IMR-90 (cell line): ENCODE measurements at regions not wholly inside any gene's neighbourhood (a gene's known extent, or its start where the extent isn't known, plus 50 kb on each side); places are given as distances from the start of the nearest gene placed in this dataset.
A peak's percentile ranks its signal among the peaks of the same experiment; 100 is the strongest.

Experiments
- ATAC-seq: fragments of 200-7000 bp; cut with Tn5 transposase; 2 replicates; pipeline ENCODE4 v1.9.1; 2020; ENCODE audit warnings: low read depth, mild to moderate bottlenecking, moderate library complexity
- BruUV-seq: library from RNA; stranded (reverse); fragments of 400-500 nt; replicated peaks from 2 replicates; lab custom pipeline; 2021; lab: Mats Ljungman, UMichigan
- CTCF ChIA-PET: fragments of 300-600 bp; formaldehyde crosslinking; extraction: SDS; loops from one replicate; lab custom pipeline; 2021; ENCODE audit warnings: antibody characterized with exemption; lab: Yijun Ruan, JAX
- POLR2A ChIA-PET: fragments of 300-600 bp; sonication (Branson Sonifier 250); formaldehyde crosslinking; loops from one replicate; lab custom pipeline; 2022; ENCODE audit warnings: antibody characterized with exemption; ENCODE audit not compliant: unreplicated experiment; lab: Charles Lee
- DNase-seq: peaks from one replicate; pipeline ENCODE4 v3.0.0; 2013
- H2AFZ ChIP-seq: replicated peaks from 2 replicates; pipeline ENCODE3; 2013; ENCODE audit warnings: low read length, mild to moderate bottlenecking; ENCODE audit not compliant: poor library complexity
- H2AK5ac ChIP-seq: 2 replicates; pipeline ENCODE4 v1.6.1; 2013; ENCODE audit warnings: low read depth, low read length, inconsistent platforms
- H2AK9ac ChIP-seq: replicated peaks from 2 replicates; pipeline ENCODE3; 2013; ENCODE audit warnings: mild to moderate bottlenecking, low read depth, low read length, moderate library complexity; ENCODE audit not compliant: poor library complexity
- H2BK120ac ChIP-seq: 2 replicates; pipeline ENCODE4 v1.6.1; 2013; ENCODE audit warnings: low read depth, low read length, inconsistent platforms
- H2BK15ac ChIP-seq: 3 replicates; pipeline ENCODE4 v1.6.1; 2013; ENCODE audit warnings: low read depth, low read length, inconsistent platforms
- H2BK20ac ChIP-seq: 2 replicates; pipeline ENCODE4 v1.6.1; 2013; ENCODE audit warnings: low read depth, mild to moderate bottlenecking, inconsistent platforms, low read length, moderate library complexity
- H2BK5ac ChIP-seq: 2 replicates; pipeline ENCODE4 v1.6.1; 2013; ENCODE audit warnings: mild to moderate bottlenecking, low read depth, low read length, inconsistent platforms; ENCODE audit not compliant: poor library complexity, severe bottlenecking
- H3K14ac ChIP-seq: replicated peaks from 2 replicates; pipeline ENCODE4 v1.6.1; 2013; ENCODE audit warnings: low read depth, low read length, inconsistent platforms
- H3K18ac ChIP-seq: 2 replicates; pipeline ENCODE4 v1.6.1; 2013; ENCODE audit warnings: low read depth, low read length, control low read depth
- H3K23ac ChIP-seq: 2 replicates; pipeline ENCODE4 v1.6.1; 2013; ENCODE audit warnings: low read depth, low read length, inconsistent platforms
- H3K27ac ChIP-seq: 2 replicates; pipeline ENCODE4 v1.5.1; 2013; ENCODE audit warnings: mild to moderate bottlenecking, control low read depth, low read length; ENCODE audit not compliant: insufficient read depth
- H3K27me3 ChIP-seq: 2 replicates; pipeline ENCODE4 v1.6.1; 2013; ENCODE audit warnings: low read length; ENCODE audit not compliant: control insufficient read depth, insufficient read depth
- H3K36me3 ChIP-seq: 2 replicates; pipeline ENCODE4 v1.6.1; 2013; ENCODE audit warnings: low read length, mixed read lengths; ENCODE audit not compliant: control insufficient read depth, insufficient read depth
- H3K4ac ChIP-seq: 2 replicates; pipeline ENCODE4 v1.6.1; 2013; ENCODE audit warnings: low read depth, low read length, inconsistent platforms
- H3K4me1 ChIP-seq: 2 replicates; pipeline ENCODE4 v1.6.1; 2013; ENCODE audit warnings: low read length, mixed read lengths; ENCODE audit not compliant: control insufficient read depth, insufficient read depth
- H3K4me2 ChIP-seq: 2 replicates; pipeline ENCODE4 v1.6.1; 2013; ENCODE audit warnings: low read depth, mild to moderate bottlenecking, control low read depth, low read length, moderate library complexity
- H3K4me3 ChIP-seq: 2 replicates; pipeline ENCODE4 v1.5.1; 2013; ENCODE audit warnings: low read depth, mild to moderate bottlenecking, control low read depth, low read length, moderate library complexity; ENCODE audit not compliant: insufficient read depth
- H3K56ac ChIP-seq: 2 replicates; pipeline ENCODE4 v1.6.1; 2013; ENCODE audit warnings: low read length, inconsistent platforms; ENCODE audit not compliant: insufficient read depth; ENCODE audit errors: extremely low read depth
- H3K79me1 ChIP-seq, 2 experiments: 2 replicates each; pipeline ENCODE4 v1.6.1; 2013; ENCODE audit warnings: low read length in 2 of 2, inconsistent platforms in 1 of 2, low read depth in 1 of 2
- H3K9ac ChIP-seq: 2 replicates; pipeline ENCODE4 v1.6.1; 2013; ENCODE audit warnings: low read depth, low read length, control low read depth
- H3K9me1 ChIP-seq: 2 replicates; pipeline ENCODE4 v1.6.1; 2013; ENCODE audit warnings: low read length, inconsistent platforms; ENCODE audit not compliant: insufficient read depth
- H3K9me3 ChIP-seq: 2 replicates; pipeline ENCODE4 v1.6.1; 2013; ENCODE audit warnings: low read length; ENCODE audit not compliant: control insufficient read depth, insufficient read depth
- H4K20me1 ChIP-seq: 2 replicates; pipeline ENCODE4 v1.6.1; 2013; ENCODE audit warnings: low read length, inconsistent platforms; ENCODE audit not compliant: insufficient read depth
- H4K5ac ChIP-seq: 2 replicates; pipeline ENCODE4 v1.6.1; 2013; ENCODE audit warnings: mild to moderate bottlenecking, low read depth, low read length, control low read depth
- H4K8ac ChIP-seq, 2 experiments: 2 replicates each; pipeline ENCODE4 v1.6.1; 2013; ENCODE audit warnings: low read depth in 2 of 2, low read length in 2 of 2, control low read depth in 1 of 2, inconsistent platforms in 1 of 2
- H4K91ac ChIP-seq: 2 replicates; pipeline ENCODE4 v1.6.1; 2013; ENCODE audit warnings: low read depth, low read length, inconsistent platforms; ENCODE audit not compliant: insufficient read depth
- BHLHE40 ChIP-seq: fragments of 150-350 bp; IDR thresholded peaks from 2 replicates; pipeline ENCODE4 v1.6.1; 2016; ENCODE audit warnings: mild to moderate bottlenecking, low read depth, low read length
- MAZ ChIP-seq: IDR thresholded peaks from 2 replicates; pipeline ENCODE4 v1.6.1; 2012; ENCODE audit warnings: low read depth, mild to moderate bottlenecking, low read length, improper control_type of control experiment, moderate library complexity, borderline replicate concordance
- POLR2A ChIP-seq: IDR thresholded peaks from 2 replicates; pipeline ENCODE4 v1.6.1; 2012; ENCODE audit warnings: mild to moderate bottlenecking, low read depth, low read length
- RCOR1 ChIP-seq: IDR thresholded peaks from 2 replicates; pipeline ENCODE4 v1.6.1; 2012; ENCODE audit warnings: mild to moderate bottlenecking, low read length, improper control_type of control experiment; ENCODE audit not compliant: insufficient replicate concordance
- RFX5 ChIP-seq: IDR thresholded peaks from 2 replicates; pipeline ENCODE4 v1.8.0; 2012; ENCODE audit warnings: low read depth, mild to moderate bottlenecking, low read length, moderate library complexity
- WGBS, 2 experiments: methylation state at CpG; one replicate each; pipeline versions ENCODE4 v1.1.5 to v1.1.7; 2013; ENCODE audit warnings: missing lambda C conversion rate in 2 of 2; ENCODE audit not compliant: insufficient read length in 1 of 2; ENCODE audit errors: extremely low coverage in 2 of 2; 5-methylcytosine and 5-hydroxymethylcytosine counted together
- dilution Hi-C: fragments of 300-500 bp; cut with HindIII; formaldehyde crosslinking; loops from one replicate; pipeline ENCODE4 v1.14.3; 2018; ENCODE audit warnings: low sequenced_read_pairs; ENCODE audit not compliant: unreplicated experiment
- in situ Hi-C: fragments of 300-500 bp; cut with MboI; formaldehyde crosslinking; loops from 3 replicates; pipeline ENCODE4 v1.14.3; 2019; ENCODE audit warnings: low sequenced_read_pairs, inconsistent platforms, mixed read lengths
- intact Hi-C: fragments of 100-400 bp; cut with micrococcal nuclease; formaldehyde crosslinking; loops from 2 replicates; pipeline ENCODE4 v1.10.0; 2022
- TF ChIP-seq, protein P1 (sequence below): conservative IDR thresholded peaks from 2 replicates; pipeline ENCODE4 v1.5.1; 2012; ENCODE audit warnings: mild to moderate bottlenecking, low read depth, low read length, improper control_type of control experiment

DNA sequence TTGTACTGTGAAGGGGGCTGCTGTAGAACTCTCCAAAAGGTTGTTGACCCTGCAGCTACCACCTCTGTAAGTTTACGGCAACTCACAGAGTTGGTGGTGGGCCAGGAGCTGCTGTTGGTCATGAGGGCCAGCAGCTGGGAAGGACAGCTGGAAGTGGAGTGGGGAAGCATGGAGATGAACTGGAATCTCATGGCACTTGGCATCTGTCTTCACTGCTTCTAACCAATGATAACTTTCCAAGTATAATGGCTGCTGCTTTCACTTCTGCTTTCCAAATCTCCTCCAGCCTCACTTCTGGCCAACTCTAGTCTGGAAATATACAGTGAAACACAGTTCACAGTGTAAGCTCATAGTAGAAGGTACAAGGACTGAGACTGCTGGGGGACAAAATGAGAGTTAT is 126.5 kb upstream of the INTU start:
- intact Hi-C loops (no loop called here), dilution Hi-C loops (no loop called here), in situ Hi-C loops (loop anchor here (25.0 kb wide), 1 partner anchor 106 kb away; no protein-coding TSS in a partner anchor)
- no peak overlapping the region for H3K56ac ChIP-seq
- H3K27ac ChIP-seq: no peak overlapping the region
- H3K9me3 ChIP-seq: no peaks in the 10 kb centered on the region
- peak overlapping the region; percentile 72 for H2AK5ac ChIP-seq
- H3K23ac ChIP-seq: no peak overlapping the region
- no peak for DNase-seq
- H2BK5ac ChIP-seq: no peak overlapping the region
- ChIA-PET POLR2A (no interaction called here), CTCF (no interaction called here)
- no peaks in the 10 kb centered on the region for H3K27me3 ChIP-seq
- H4K5ac ChIP-seq: no peak overlapping the region
- H3K4me2 ChIP-seq: peak overlapping the region; percentile 31; the same call in 1 of the 2 replicates
- peaks cover 6% of the 10 kb centered on the region; the same call in 1 of the 2 replicates for H3K4me1 ChIP-seq
- H3K4ac ChIP-seq: peak overlapping the region; percentile 20; the same call in 1 of the 2 replicates
- H2BK120ac ChIP-seq: peak overlapping the region; percentile 62
- no peaks in the 10 kb centered on the region for H3K9me1 ChIP-seq
- H2BK15ac ChIP-seq: no peak overlapping the region; the same call in 2 of the 3 replicates
- peak overlapping the region; percentile 72 for H2AFZ ChIP-seq
- H3K14ac ChIP-seq: 0 out of 2 replicates have a peak overlapping the region, but pooled peaks have one; percentile 57
- no peaks in the 10 kb centered on the region for H3K36me3 ChIP-seq
- no CpG with 5 or more reads among the region's 1 CpG for WGBS, 2 experiments
- no peak overlapping the region for H4K8ac ChIP-seq
- H4K91ac ChIP-seq: no peak overlapping the region; the same call in 1 of the 2 replicates
- no TSS peak for BruUV-seq
- no peaks in the 10 kb centered on the region for H3K79me1 ChIP-seq
- no peak for ATAC-seq
- no peak overlapping the region for H3K4me3 ChIP-seq
- peak overlapping the region; percentile 35; the same call in 1 of the 2 replicates for H3K18ac ChIP-seq
- peak overlapping the region; percentile 74 for H2BK20ac ChIP-seq
- TF ChIP-seq RFX5 (no peak), MAZ (no peak), POLR2A (no peak), BHLHE40 (no peak), RCOR1 (no peak)
- TF ChIP-seq, protein P1, sequence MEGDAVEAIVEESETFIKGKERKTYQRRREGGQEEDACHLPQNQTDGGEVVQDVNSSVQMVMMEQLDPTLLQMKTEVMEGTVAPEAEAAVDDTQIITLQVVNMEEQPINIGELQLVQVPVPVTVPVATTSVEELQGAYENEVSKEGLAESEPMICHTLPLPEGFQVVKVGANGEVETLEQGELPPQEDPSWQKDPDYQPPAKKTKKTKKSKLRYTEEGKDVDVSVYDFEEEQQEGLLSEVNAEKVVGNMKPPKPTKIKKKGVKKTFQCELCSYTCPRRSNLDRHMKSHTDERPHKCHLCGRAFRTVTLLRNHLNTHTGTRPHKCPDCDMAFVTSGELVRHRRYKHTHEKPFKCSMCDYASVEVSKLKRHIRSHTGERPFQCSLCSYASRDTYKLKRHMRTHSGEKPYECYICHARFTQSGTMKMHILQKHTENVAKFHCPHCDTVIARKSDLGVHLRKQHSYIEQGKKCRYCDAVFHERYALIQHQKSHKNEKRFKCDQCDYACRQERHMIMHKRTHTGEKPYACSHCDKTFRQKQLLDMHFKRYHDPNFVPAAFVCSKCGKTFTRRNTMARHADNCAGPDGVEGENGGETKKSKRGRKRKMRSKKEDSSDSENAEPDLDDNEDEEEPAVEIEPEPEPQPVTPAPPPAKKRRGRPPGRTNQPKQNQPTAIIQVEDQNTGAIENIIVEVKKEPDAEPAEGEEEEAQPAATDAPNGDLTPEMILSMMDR: no peak
- no peak overlapping the region for H2AK9ac ChIP-seq
- H3K9ac ChIP-seq: no peak overlapping the region
- no peaks in the 10 kb centered on the region for H4K20me1 ChIP-seq
